Upper lobe of left lung (tissue), 6 donors: ENCODE measurements at regions not wholly inside any gene's neighbourhood (a gene's known extent, or its start where the extent isn't known, plus 50 kb on each side); places are given as distances from the start of the nearest gene placed in this dataset.

Source experiments
- ATAC-seq, 2 donors: fragments of 200-7000 bp; cut with Tn5 transposase; one replicate each; pipeline ENCODE4 v1.9.1; 2022; ENCODE audit warnings: mild to moderate bottlenecking in 2 of 2, moderate library complexity in 2 of 2; ENCODE audit not compliant: low FRiP score in 2 of 2
- DNase-seq, 2 donors: peaks; one replicate each; pipeline ENCODE4 v3.0.0-alpha.2; 2019 to 2020
- H3K27ac ChIP-seq, 4 donors: fragments of 200-600 bp; sonication (generic); one replicate each; pipeline ENCODE4 v1.5.1; 2016 to 2019
- H3K27me3 ChIP-seq, 4 donors: fragments of 200-600 bp; sonication (generic); one replicate each; pipeline ENCODE4 v1.5.1; 2017 to 2019
- H3K36me3 ChIP-seq, 4 donors: fragments of 200-600 bp; sonication (generic); one replicate each; pipeline ENCODE4 v1.5.1; 2016 to 2019
- H3K4me1 ChIP-seq, 4 donors: fragments of 200-600 bp; sonication (generic); one replicate each; pipeline ENCODE4 v1.5.1; 2018 to 2019
- H3K4me3 ChIP-seq, 4 donors: fragments of 200-600 bp; sonication (generic); one replicate each; pipeline ENCODE4 v1.5.1; 2017 to 2019; ENCODE audit warnings: mild to moderate bottlenecking in 2 of 4, moderate library complexity in 1 of 4
- H3K9me3 ChIP-seq, 4 donors: fragments of 200-600 bp; sonication (generic); one replicate each; pipeline ENCODE4 v1.5.1; 2018 to 2019
- EP300 ChIP-seq, 4 donors: sonication (generic); formaldehyde crosslinking; IDR thresholded peaks; one replicate each; pipeline ENCODE4 v1.5.1; 2017; ENCODE audit warnings: antibody characterized with exemption in 4 of 4, control low read depth in 2 of 4
- POLR2A ChIP-seq, 4 donors: fragments of 450-650 bp; IDR thresholded peaks; one replicate each; pipeline ENCODE4 v1.5.1; 2016 to 2017; ENCODE audit warnings: antibody characterized with exemption in 4 of 4, mild to moderate bottlenecking in 2 of 4
- POLR2AphosphoS5 ChIP-seq, 2 donors: sonication (generic); formaldehyde crosslinking; IDR thresholded peaks; one replicate each; pipeline ENCODE4 v1.5.1; 2017; ENCODE audit warnings: antibody characterized with exemption in 2 of 2
- WGBS, 2 donors: methylation state at CpG; one replicate each; pipeline ENCODE4 v1.1.5; 2017 to 2018; 5-methylcytosine and 5-hydroxymethylcytosine counted together
- TF ChIP-seq, protein P1 (sequence below), 6 experiments: fragments of 450-650 bp in 4 of 6; fragments of 200-600 bp in 2 of 6; sonication (generic) in 2 of 6; IDR thresholded peaks; one replicate each; pipeline ENCODE4 v1.5.1; 2016 to 2019; ENCODE audit warnings: antibody characterized with exemption in 6 of 6
- donor health status: DM: no; HTN: no; CAD: no; lungs with moderate emphysema.
- donor health status: DM: no; HTN: yes; CAD: no; lungs with severe emphysema.

DNA sequence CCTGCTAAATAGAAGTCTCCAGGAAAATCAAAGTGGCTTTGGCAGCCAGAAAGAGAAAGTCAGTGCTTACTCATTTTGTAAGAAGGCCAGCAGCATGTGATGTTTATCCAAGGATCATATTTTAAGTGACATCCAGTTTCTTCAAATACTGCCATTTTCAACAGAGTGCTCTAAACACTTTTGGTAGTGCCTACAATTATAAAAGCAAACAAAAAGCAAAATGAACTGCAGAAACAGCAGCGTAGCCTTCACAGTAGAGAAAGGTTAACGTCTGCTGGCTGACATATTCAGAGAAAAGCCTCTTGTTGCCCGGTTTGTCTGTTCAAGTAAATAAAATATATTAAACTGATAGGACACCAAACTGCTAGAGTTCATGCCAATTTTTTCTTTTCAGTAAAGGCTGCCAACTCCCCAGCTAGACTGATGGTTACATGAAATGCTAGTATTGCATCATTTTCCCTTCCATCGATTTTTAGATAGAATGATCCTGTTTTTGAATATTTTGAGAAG, 705.7 kb upstream of the SLC35B3 start:
- WGBS, 2 donors: 43 to 48% methylated on average over 4 of the region's 4 CpGs
- TF ChIP-seq POLR2AphosphoS5 (IDR thresholded peaks at IDR 0.05) (no peak), POLR2A (IDR thresholded peaks at IDR 0.05) (no peak)
- TF ChIP-seq, protein P1, sequence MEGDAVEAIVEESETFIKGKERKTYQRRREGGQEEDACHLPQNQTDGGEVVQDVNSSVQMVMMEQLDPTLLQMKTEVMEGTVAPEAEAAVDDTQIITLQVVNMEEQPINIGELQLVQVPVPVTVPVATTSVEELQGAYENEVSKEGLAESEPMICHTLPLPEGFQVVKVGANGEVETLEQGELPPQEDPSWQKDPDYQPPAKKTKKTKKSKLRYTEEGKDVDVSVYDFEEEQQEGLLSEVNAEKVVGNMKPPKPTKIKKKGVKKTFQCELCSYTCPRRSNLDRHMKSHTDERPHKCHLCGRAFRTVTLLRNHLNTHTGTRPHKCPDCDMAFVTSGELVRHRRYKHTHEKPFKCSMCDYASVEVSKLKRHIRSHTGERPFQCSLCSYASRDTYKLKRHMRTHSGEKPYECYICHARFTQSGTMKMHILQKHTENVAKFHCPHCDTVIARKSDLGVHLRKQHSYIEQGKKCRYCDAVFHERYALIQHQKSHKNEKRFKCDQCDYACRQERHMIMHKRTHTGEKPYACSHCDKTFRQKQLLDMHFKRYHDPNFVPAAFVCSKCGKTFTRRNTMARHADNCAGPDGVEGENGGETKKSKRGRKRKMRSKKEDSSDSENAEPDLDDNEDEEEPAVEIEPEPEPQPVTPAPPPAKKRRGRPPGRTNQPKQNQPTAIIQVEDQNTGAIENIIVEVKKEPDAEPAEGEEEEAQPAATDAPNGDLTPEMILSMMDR (IDR thresholded peaks at IDR 0.05): no peak
- Histone ChIP-seq H3K36me3 (no peaks in the 10 kb centered on the region), H3K27ac (peak overlapping the region in 1 of 4 donors; percentile 18), H3K9me3 (peaks cover 0 to 5% (median 2%) of the 10 kb centered on the region in 4 donors), H3K27me3 (no peaks in the 10 kb centered on the region), H3K4me1 (peaks cover 0 to 14% (median 0%) of the 10 kb centered on the region in 4 donors), H3K4me3 (peak overlapping the region in 1 of 4 donors; percentile 13)
- no peak for DNase-seq
- peak in 1 of 2 donors; percentile 24 for ATAC-seq

DNA sequence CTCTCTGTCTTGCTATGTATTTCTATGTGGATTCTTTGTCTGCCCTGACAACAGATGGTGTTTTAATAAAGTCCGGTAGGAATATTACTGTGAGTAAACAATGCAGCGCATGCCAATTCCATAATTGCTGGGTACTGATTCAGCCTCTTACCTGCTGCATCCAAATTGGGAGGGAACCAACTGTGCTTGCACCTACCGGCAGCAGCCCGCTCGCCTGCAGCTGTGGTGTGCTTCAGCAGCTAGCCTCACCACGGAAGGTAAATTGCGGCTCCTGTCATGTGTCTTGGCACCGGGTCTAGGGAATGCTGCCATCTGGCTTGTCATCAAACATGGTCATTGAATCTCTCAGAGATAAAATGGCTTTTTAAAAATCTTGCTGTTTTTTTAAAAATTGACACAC, 704.8 kb upstream of the SLC35B3 start:
- peak overlapping the region in 2 of 4 donors; percentile 3 to 13 for H3K4me3 ChIP-seq
- ATAC-seq: peak in 1 of 2 donors; percentile 41
- 45 to 49% methylated on average over 8 of the region's 8 CpGs for WGBS, 2 donors

DNA sequence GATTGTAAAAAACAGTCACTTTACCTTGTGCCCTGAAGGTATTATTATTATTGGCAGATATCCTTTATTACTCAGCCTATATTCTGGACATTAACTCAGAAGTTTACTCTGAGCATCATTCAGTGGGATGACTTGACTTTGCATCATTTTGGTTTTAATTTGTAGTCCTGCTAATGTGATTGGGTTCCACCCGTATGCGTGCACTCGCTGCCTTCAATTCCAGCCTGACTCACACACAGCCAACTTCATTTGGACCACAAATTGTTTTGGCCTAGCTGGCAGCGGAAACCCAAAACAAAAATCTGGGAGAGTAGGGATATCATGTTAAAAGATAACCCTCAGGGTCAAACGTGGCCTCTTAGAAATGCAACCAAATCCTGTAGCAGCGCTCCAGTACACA, 704.4 kb upstream of the SLC35B3 start:
- H3K27me3 ChIP-seq: no peaks in the 10 kb centered on the region
- H3K4me3 ChIP-seq: no peak overlapping the region
- no peak for DNase-seq
- no peak overlapping the region for H3K27ac ChIP-seq
- peaks cover 0 to 14% (median 0%) of the 10 kb centered on the region in 4 donors for H3K4me1 ChIP-seq
- 70 to 74% methylated on average over 6 of the region's 6 CpGs for WGBS, 2 donors
- ATAC-seq: no peak
- no peaks in the 10 kb centered on the region for H3K36me3 ChIP-seq
- TF ChIP-seq, protein P1 (IDR thresholded peaks at IDR 0.05): no peak
- H3K9me3 ChIP-seq: no peaks in the 10 kb centered on the region

More for the DNA sequence above, 704.8 kb upstream of the SLC35B3 start:
- peak; percentile 40 to 48 for DNase-seq
- Histone ChIP-seq H3K27ac (no peak overlapping the region), H3K36me3 (no peaks in the 10 kb centered on the region), H3K4me1 (peaks cover 0 to 14% (median 0%) of the 10 kb centered on the region in 4 donors), H3K9me3 (peaks cover 0 to under 1% (median under 1%) of the 10 kb centered on the region in 4 donors), H3K27me3 (no peaks in the 10 kb centered on the region)
- TF ChIP-seq, protein P1 (IDR thresholded peaks at IDR 0.05): no peak
- no peak for TF ChIP-seq POLR2AphosphoS5 (IDR thresholded peaks at IDR 0.05)
- TF ChIP-seq EP300 (IDR thresholded peaks at IDR 0.05): no peak
- no peak for TF ChIP-seq POLR2A (IDR thresholded peaks at IDR 0.05)

DNA sequence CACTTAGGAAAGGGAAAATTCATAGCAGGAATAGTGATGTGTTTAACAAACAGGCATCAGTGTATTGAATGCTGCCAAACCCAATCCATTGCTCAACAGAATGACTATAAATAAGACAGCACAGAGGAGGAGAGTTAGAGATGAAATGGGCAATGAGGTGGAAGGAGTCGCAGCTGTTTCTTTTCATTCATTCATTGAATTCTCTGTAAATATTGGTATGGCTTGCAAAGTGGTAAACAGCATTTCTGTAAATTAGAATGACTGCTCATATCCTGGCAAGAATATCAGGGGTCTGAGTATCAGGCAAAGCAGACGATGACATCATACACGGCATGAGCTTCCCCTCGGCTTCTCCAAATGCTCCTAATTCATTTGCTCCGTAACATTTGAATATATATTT, 703.6 kb upstream of the SLC35B3 start:
- no peak for DNase-seq
- Histone ChIP-seq H3K36me3 (no peaks in the 10 kb centered on the region), H3K27me3 (no peaks in the 10 kb centered on the region), H3K4me1 (peaks cover 0 to 14% (median 0%) of the 10 kb centered on the region in 4 donors), H3K27ac (no peak overlapping the region), H3K4me3 (no peak overlapping the region), H3K9me3 (no peaks in the 10 kb centered on the region)
- ATAC-seq: no peak
- TF ChIP-seq, protein P1 (IDR thresholded peaks at IDR 0.05): no peak
- WGBS, 2 donors: 72 to 77% methylated on average over 5 of the region's 5 CpGs

DNA sequence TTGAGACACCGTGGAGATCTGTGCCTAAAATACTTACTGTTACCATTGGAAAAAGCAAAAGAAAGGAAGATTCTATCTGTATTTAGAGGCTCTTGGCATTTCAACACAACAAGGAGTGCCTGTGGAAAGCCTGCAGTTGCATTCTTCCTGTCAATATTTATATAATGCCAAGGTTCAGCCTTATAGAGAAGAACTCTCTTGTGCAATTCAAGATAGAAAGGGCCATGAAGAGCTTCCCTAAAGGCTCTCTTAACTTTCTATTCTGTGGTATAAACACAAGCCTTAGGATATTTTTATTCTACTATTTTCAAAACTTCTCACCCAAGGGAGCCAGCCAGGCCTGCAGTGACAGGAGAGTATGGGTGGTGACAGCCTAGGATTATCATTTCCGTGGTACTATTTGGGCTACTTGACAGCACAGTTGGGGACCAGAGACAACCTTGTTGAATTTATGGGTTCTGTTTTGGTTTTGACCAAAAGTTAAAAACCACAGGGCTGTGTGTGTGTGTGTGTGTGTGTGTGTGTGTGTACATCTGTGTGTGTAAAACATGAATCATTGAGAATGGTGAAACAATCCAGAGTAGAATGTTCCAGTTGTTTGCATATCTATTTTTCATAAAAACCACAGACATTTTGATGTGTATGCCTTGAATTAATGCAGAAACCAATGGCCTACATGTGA, 700.9 kb upstream of the SLC35B3 start:
- 78 to 87% methylated on average over 2 of the region's 2 CpGs for WGBS, 2 donors
- DNase-seq (no peak), ATAC-seq (no peak)
- Histone ChIP-seq H3K27me3 (no peaks in the 10 kb centered on the region), H3K9me3 (no peaks in the 10 kb centered on the region), H3K4me3 (no peak overlapping the region), H3K27ac (no peak overlapping the region), H3K36me3 (no peaks in the 10 kb centered on the region), H3K4me1 (peaks cover 0 to 20% (median 0%) of the 10 kb centered on the region in 4 donors)
- TF ChIP-seq EP300 (IDR thresholded peaks at IDR 0.05) (no peak), POLR2AphosphoS5 (IDR thresholded peaks at IDR 0.05) (no peak), POLR2A (IDR thresholded peaks at IDR 0.05) (no peak)
- TF ChIP-seq, protein P1 (IDR thresholded peaks at IDR 0.05): no peak
